ENCODE measurements at regions not wholly inside any gene's neighbourhood (a gene's known extent, or its start where the extent isn't known, plus 50 kb on each side); places are given as distances from the start of the nearest gene placed in this dataset.

DNA sequence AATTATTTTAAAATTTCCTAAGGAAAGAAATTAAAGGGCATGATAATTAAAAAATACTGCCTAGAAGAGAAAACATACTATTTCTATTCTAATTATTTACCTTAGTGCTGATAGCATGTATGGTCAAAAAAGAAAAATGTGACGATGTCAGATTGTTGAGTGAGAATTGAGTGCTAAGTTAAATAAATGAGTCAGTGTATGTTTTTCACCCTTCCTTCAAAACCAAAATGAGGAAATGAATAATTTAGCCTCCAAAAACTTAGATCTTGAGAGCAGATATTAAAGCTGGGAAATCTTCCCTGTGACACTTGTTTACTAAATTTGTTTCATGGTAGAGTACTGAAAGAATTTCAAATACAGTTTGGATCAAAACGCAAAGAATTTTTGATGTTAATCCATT is 58.6 kb upstream of the NYAP2 start:
- no peaks in the 10 kb centered on the region for H3K4me1 ChIP-seq (ENCODE audit: control insufficient read depth in 1 of 2, low read depth in 2 of 2)
- TF ChIP-seq, protein P1, sequence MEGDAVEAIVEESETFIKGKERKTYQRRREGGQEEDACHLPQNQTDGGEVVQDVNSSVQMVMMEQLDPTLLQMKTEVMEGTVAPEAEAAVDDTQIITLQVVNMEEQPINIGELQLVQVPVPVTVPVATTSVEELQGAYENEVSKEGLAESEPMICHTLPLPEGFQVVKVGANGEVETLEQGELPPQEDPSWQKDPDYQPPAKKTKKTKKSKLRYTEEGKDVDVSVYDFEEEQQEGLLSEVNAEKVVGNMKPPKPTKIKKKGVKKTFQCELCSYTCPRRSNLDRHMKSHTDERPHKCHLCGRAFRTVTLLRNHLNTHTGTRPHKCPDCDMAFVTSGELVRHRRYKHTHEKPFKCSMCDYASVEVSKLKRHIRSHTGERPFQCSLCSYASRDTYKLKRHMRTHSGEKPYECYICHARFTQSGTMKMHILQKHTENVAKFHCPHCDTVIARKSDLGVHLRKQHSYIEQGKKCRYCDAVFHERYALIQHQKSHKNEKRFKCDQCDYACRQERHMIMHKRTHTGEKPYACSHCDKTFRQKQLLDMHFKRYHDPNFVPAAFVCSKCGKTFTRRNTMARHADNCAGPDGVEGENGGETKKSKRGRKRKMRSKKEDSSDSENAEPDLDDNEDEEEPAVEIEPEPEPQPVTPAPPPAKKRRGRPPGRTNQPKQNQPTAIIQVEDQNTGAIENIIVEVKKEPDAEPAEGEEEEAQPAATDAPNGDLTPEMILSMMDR (IDR thresholded peaks at IDR 0.05) = no peak
- DNase-seq (ENCODE audit: low spot score) = no peak
- H3K36me3 ChIP-seq = no peaks in the 10 kb centered on the region
- ATAC-seq (ENCODE audit: insufficient number of reproducible peaks, low FRiP score, low read depth) = no peak
- no peaks in the 10 kb centered on the region for H3K9me3 ChIP-seq
- no peak overlapping the region for H3K4me3 ChIP-seq
- H3K27ac ChIP-seq = no peak overlapping the region
- no peaks in the 10 kb centered on the region for H3K27me3 ChIP-seq (replicated peaks; ENCODE audit: insufficient read depth)

- no peaks in the 10 kb centered on the region for H3K9me3 ChIP-seq
- TF ChIP-seq, protein P1 (IDR thresholded peaks at IDR 0.05) = no peak
- no peak overlapping the region for H3K4me3 ChIP-seq
- H3K27ac ChIP-seq = no peak overlapping the region
- H3K27me3 ChIP-seq (replicated peaks; ENCODE audit: insufficient read depth) = no peaks in the 10 kb centered on the region
- no peak for DNase-seq (ENCODE audit: low spot score)
- H3K4me1 ChIP-seq (ENCODE audit: control insufficient read depth in 1 of 2, low read depth in 2 of 2) = no peaks in the 10 kb centered on the region
- no peak for ATAC-seq (ENCODE audit: insufficient number of reproducible peaks, low FRiP score, low read depth)
- no peaks in the 10 kb centered on the region for H3K36me3 ChIP-seq
These were observed 62.3 kb upstream of the NYAP2 start for GRCh38 chr2:225337183-225337582.

DNA sequence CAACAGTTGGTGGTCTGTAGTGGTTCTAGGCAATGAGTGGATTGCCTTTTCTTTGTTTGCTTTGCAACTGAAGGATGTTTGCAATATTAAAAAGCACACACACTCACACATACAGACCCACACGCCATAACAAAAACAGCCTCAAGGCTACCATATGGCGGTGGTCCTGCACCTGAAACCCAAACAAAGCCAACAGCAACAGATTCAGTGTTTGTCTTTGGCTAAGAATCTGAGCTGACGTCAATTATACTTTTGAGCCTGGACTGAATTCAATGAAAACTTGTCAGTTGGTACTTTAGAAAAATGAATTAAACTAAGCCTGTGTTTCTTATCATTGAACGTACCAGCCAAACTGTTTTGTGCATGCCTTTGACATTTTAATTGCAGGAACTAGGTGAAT is 65.0 kb upstream of the NYAP2 start:
- H3K9me3 ChIP-seq = no peaks in the 10 kb centered on the region
- H3K4me1 ChIP-seq (ENCODE audit: control insufficient read depth in 1 of 2, low read depth in 2 of 2) = no peaks in the 10 kb centered on the region
- H3K27me3 ChIP-seq (replicated peaks; ENCODE audit: insufficient read depth) = no peaks in the 10 kb centered on the region
- ATAC-seq (ENCODE audit: insufficient number of reproducible peaks, low FRiP score, low read depth) (no peak), DNase-seq (ENCODE audit: low spot score) (no peak)
- H3K4me3 ChIP-seq = no peak overlapping the region
- H3K36me3 ChIP-seq = no peaks in the 10 kb centered on the region
- TF ChIP-seq, protein P1 (IDR thresholded peaks at IDR 0.05) = no peak
- H3K27ac ChIP-seq = no peak overlapping the region

- no peak for ATAC-seq (ENCODE audit: insufficient number of reproducible peaks, low FRiP score, low read depth)
- Histone ChIP-seq H3K27ac (no peak overlapping the region), H3K4me1 (ENCODE audit: control insufficient read depth in 1 of 2, low read depth in 2 of 2) (no peaks in the 10 kb centered on the region), H3K9me3 (no peaks in the 10 kb centered on the region), H3K27me3 (replicated peaks; ENCODE audit: insufficient read depth) (no peaks in the 10 kb centered on the region), H3K4me3 (no peak overlapping the region), H3K36me3 (no peaks in the 10 kb centered on the region)
- TF ChIP-seq, protein P1 (IDR thresholded peaks at IDR 0.05) = no peak
- no peak for DNase-seq (ENCODE audit: low spot score)
These were observed 71.3 kb upstream of the NYAP2 start for GRCh38 chr2:225328192-225328591.

DNA sequence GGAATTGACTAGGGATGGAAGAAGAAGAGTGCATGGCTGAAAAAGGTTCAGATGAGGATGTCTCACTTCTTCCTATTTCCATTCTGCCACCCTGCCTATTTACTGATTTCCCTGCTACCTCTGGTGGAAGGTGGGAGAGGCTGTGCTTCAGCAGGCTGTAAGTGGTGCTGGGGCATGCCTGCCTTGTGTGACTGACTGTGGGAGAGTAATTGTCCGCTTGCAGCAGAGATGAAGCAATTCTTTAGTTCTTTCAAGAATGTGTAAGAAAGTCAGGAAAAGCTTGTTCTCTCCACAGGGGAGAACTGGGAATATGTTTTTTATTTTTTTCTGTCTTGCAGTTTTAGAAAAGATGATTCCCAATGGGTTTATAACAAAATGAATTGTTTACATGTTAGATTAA is 72.5 kb upstream of the NYAP2 start:
- TF ChIP-seq, protein P1 (IDR thresholded peaks at IDR 0.05) = no peak
- ATAC-seq (ENCODE audit: insufficient number of reproducible peaks, low FRiP score, low read depth) = no peak

More for the DNA sequence above, 72.5 kb upstream of the NYAP2 start:
- Histone ChIP-seq H3K36me3 (no peaks in the 10 kb centered on the region), H3K9me3 (no peaks in the 10 kb centered on the region), H3K27me3 (replicated peaks; ENCODE audit: insufficient read depth) (no peaks in the 10 kb centered on the region), H3K27ac (no peak overlapping the region), H3K4me3 (no peak overlapping the region), H3K4me1 (ENCODE audit: control insufficient read depth in 1 of 2, low read depth in 2 of 2) (no peaks in the 10 kb centered on the region)
- no peak for DNase-seq (ENCODE audit: low spot score)
